22Rv1 (cell line): ENCODE measurements at regions not wholly inside any gene's neighbourhood (a gene's known extent, or its start where the extent isn't known, plus 50 kb on each side); places are given as distances from the start of the nearest gene placed in this dataset.

ENCODE experiments used
- H3K27ac ChIP-seq: fragments of 450-650 bp; 2 replicates; pipeline ENCODE4 v1.5.1; 2017
- ZFX ChIP-seq: fragments of 450-650 bp; IDR thresholded peaks from 2 replicates; pipeline ENCODE4 v1.6.1; 2017; ENCODE audit warnings: antibody characterized with exemption, borderline replicate concordance
- TF ChIP-seq, protein P1 (sequence below): fragments of 450-650 bp; IDR thresholded peaks from 2 replicates; pipeline ENCODE4 v1.5.1; 2017; ENCODE audit warnings: mild to moderate bottlenecking

DNA sequence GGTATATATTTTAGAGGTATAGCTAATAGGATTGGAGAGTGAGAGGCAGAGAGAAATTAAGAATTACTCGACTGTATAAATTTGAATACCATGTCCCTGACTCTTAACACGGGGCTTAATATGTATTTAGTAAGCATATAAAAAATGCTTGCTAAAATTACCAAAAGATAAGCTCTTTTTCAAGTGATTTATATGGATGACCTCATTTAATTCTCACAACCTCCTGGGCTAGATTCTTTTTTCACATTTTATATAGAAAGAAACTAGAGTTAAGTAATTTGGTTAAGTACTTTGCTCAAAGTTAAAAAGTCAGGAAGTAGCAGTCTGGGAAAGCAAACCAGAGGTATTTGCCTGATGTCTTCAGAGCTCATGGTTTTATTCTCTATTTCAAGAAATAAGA lies 963.5 kb upstream of the SOX9 start:
- no peak for TF ChIP-seq ZFX
- TF ChIP-seq, protein P1, sequence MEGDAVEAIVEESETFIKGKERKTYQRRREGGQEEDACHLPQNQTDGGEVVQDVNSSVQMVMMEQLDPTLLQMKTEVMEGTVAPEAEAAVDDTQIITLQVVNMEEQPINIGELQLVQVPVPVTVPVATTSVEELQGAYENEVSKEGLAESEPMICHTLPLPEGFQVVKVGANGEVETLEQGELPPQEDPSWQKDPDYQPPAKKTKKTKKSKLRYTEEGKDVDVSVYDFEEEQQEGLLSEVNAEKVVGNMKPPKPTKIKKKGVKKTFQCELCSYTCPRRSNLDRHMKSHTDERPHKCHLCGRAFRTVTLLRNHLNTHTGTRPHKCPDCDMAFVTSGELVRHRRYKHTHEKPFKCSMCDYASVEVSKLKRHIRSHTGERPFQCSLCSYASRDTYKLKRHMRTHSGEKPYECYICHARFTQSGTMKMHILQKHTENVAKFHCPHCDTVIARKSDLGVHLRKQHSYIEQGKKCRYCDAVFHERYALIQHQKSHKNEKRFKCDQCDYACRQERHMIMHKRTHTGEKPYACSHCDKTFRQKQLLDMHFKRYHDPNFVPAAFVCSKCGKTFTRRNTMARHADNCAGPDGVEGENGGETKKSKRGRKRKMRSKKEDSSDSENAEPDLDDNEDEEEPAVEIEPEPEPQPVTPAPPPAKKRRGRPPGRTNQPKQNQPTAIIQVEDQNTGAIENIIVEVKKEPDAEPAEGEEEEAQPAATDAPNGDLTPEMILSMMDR = no peak
- no peak overlapping the region for H3K27ac ChIP-seq

DNA sequence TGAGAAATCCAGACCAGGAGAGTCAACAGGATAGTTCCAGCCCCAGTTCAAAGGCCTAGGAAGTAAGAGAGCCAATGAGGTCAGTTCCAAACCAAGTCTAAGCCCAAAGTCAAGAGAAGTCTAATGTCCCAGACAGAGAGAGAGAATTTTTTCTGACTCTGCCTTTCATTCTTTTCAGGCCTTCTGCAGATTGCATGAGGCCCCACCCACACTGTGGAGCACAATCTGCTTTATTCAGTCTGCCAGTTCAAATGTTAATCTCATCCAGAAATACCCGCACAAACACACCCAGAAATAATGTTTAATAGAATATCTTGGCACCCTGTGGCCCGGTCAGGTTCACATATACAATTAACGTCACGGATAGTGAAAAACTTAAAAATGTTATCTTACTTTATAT lies 962.4 kb upstream of the SOX9 start:
- TF ChIP-seq, protein P1 = no peak
- no peak for TF ChIP-seq ZFX
- H3K27ac ChIP-seq = no peak overlapping the region

DNA sequence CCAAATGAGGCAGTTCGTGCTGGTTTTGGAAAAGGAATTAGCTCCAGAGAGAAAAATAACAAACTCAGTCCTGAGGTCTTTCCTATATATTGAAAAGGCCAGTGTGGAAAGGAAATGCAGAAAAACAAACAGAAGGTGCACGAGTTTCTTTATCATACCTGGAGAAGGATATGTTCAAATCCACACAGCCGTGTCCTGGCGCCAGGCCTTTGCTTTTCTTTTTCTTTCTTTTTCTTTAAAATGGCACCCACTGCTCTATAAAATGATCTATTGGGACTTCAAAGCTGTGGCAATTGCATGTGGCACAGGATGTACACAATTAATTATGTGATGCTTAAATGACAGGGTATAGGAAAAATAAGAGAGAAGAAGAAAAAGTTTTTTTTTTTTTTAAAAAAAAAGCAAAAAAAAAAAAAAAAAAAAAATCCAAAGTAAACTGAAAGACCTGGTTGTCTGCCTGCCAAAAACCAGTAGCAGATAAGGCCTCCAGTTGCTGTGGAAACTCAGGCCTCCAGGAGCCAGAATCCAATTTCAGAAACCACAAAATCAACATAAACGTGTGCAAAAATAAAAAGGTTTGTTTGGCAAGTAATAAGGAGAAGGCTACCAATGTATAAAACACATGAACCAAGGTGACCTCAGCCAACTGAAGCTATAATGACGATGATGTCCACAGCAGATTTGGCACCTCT lies 957.6 kb upstream of the SOX9 start:
- H3K27ac ChIP-seq = peak overlapping the region; percentile 35
- TF ChIP-seq ZFX = no peak
- TF ChIP-seq, protein P1 = no peak

DNA sequence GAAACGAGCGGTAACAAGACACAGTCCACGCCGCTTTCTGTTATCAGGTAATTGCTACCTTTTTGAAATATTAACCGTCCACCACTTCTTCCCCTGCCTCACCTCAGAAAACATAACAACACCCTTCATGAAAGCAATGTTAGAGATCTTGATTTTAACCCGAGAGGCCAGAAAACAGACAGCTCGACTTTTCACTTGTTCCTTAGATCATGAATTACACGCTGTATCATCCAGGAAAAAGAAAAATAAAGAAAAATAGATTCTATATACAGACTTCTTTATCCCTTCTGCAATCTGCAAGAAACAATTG lies 957.1 kb upstream of the SOX9 start:
- peak overlapping the region; percentile 35 for H3K27ac ChIP-seq
- TF ChIP-seq, protein P1 = no peak
- TF ChIP-seq ZFX = no peak

DNA sequence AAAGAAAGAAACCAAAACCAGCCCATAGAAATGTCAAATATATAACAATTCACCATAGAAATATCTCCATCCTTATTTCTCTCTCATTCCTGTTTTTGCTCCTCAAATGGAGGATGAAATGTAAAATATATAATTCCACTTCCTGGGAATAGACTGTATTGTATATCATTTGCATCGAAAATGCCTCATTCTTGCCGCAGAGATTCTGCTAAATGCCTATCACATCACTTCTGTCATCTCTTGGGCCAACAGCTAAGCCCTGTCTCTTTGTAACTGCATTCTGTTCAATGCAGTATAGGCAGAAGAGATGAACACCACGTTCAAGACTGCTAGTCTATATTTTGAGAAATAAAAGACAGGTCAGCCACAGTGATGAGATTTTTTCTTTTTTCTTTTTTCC lies 956.3 kb upstream of the SOX9 start:
- H3K27ac ChIP-seq = no peak overlapping the region
- TF ChIP-seq, protein P1 = no peak
- no peak for TF ChIP-seq ZFX

DNA sequence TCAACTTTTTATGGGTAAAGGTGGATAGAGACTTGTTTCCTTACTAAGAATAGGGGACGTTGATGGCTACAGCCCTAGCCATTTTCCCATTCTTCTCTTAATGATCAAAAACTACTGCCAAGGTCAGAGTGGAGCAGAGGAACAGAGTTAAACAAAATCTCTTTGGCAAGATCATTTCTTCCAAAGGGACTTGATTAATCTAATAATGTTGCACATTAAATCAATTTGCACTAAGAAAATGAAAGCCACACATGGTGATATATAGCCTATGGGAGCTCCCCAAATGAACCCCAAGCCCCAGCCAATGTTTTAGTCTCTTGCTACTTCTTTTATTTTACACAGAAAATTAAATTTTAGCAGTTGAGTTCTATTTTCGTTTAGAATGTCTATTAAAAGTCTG lies 954.5 kb upstream of the SOX9 start:
- H3K27ac ChIP-seq = no peak overlapping the region
- TF ChIP-seq, protein P1 = no peak
- no peak for TF ChIP-seq ZFX

DNA sequence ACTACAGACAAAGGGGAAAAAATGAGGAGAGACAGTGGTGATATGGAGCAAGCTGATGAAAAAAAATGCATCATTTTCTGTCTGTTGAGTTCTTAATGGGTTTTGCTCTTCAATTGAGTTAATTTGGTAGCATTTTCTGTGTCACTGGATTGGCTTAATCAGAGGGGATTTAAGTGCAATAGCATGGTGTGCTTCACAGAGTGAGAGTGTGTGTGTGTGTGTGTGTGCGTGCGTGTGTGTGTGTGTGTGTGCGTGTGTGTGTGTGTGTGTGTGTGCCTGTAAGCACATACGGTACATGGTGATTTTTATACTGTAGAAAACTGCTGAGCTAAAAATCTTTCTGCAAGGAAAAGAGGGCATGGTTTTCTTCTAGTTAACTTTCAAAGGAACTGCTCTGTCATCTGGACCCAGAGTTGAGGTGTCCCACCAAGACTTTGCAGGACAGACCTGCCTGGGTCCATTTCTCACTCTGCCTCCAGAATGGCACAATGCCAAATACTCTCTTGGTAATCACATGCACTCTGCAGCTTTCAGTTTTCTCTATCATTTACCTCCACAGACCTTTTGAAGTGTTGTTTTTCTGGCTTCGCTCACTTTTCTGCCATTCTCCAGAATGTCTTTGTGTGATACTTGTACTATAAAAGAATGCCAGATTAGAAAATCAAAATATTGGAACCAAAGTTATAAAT lies 952.6 kb upstream of the SOX9 start:
- no peak for TF ChIP-seq ZFX
- TF ChIP-seq, protein P1 = no peak
- H3K27ac ChIP-seq = no peak overlapping the region
